Spleen (tissue), 11 donors: ENCODE measurements at regions not wholly inside any gene's neighbourhood (a gene's known extent, or its start where the extent isn't known, plus 50 kb on each side); places are given as distances from the start of the nearest gene placed in this dataset.

Source experiments
- DNase-seq: peaks from one replicate; pipeline ENCODE4 v3.0.0-alpha.2; 2020
- H3K27ac ChIP-seq, 8 donors: fragments of 200-600 bp; sonication (generic) in 7 of 8; 1 replicate in 4 of 8; 2 replicates in 4 of 8; pipeline versions ENCODE4 v1.5.0 to v1.8.0; 2016 to 2021; ENCODE audit warnings: inconsistent platforms in 4 of 8, mild to moderate bottlenecking in 4 of 8, moderate library complexity in 1 of 8
- H3K27me3 ChIP-seq, 7 donors: fragments of 200-600 bp; sonication (generic) in 6 of 7; replicated peaks in 1 of 7; 1 replicate in 4 of 7; 2 replicates in 3 of 7; pipeline versions ENCODE4 v1.5.0 to v1.8.0; 2016 to 2021; ENCODE audit warnings: inconsistent platforms in 3 of 7, mild to moderate bottlenecking in 1 of 7
- H3K36me3 ChIP-seq, 6 donors: fragments of 200-600 bp; sonication (generic) in 5 of 6; 1 replicate in 4 of 6; 2 replicates in 2 of 6; pipeline versions ENCODE4 v1.5.0 to v1.8.0; 2016 to 2021; ENCODE audit warnings: inconsistent platforms in 2 of 6
- H3K4me1 ChIP-seq, 6 donors: fragments of 200-600 bp; sonication (generic) in 5 of 6; 1 replicate in 3 of 6; 2 replicates in 3 of 6; pipeline versions ENCODE4 v1.5.0 to v1.8.0; 2016 to 2021; ENCODE audit warnings: inconsistent platforms in 3 of 6
- H3K4me3 ChIP-seq, 8 donors: fragments of 200-600 bp; sonication (generic) in 7 of 8; 1 replicate in 4 of 8; 2 replicates in 4 of 8; pipeline versions ENCODE4 v1.5.0 to v1.8.0; 2016 to 2021; ENCODE audit warnings: inconsistent platforms in 4 of 8, mild to moderate bottlenecking in 4 of 8, moderate library complexity in 2 of 8
- H3K9me3 ChIP-seq, 8 donors: fragments of 200-600 bp; sonication (generic) in 7 of 8; 1 replicate in 4 of 8; 2 replicates in 4 of 8; pipeline versions ENCODE4 v1.5.0 to v1.8.0; 2016 to 2021; ENCODE audit warnings: inconsistent platforms in 4 of 8
- CTCF ChIP-seq, 11 experiments: fragments of 200-600 bp in 7 of 11; fragments of 450-650 bp in 4 of 11; sonication (generic) in 4 of 11; IDR thresholded peaks in 8 of 11; conservative IDR thresholded peaks in 3 of 11; 1 replicate in 7 of 11; 2 replicates in 4 of 11; pipeline versions ENCODE4 v1.4.0 to v1.8.0; 2016 to 2021; ENCODE audit warnings: antibody characterized with exemption in 11 of 11, inconsistent platforms in 4 of 11, mild to moderate bottlenecking in 1 of 11
- POLR2A ChIP-seq, 3 donors: fragments of 450-650 bp; IDR thresholded peaks; one replicate each; pipeline ENCODE4 v1.5.1; 2017; ENCODE audit warnings: antibody characterized with exemption in 3 of 3, mild to moderate bottlenecking in 1 of 3
- POLR2AphosphoS5 ChIP-seq, 3 donors: sonication (generic); formaldehyde crosslinking; IDR thresholded peaks; one replicate each; pipeline ENCODE4 v1.5.1; 2017; ENCODE audit warnings: antibody characterized with exemption in 3 of 3
- WGBS, 5 donors: extraction: QIAGEN DNeasy Blood & Tissue Kit in 3 of 5; methylation state at CpG; one replicate each; pipeline versions ENCODE4 v1.1.5 to v1.1.7; 2013 to 2018; 5-methylcytosine and 5-hydroxymethylcytosine counted together
- intact Hi-C: fragments of 100-400 bp; cut with DNase I; formaldehyde crosslinking; loops from one replicate; pipeline ENCODE4 v1.15.0; 2023; ENCODE audit warnings: low total_unique reads
- donor health status: healthy with polysubstance abuse.
- donor health status: DM: no; HTN: no; CAD: no; lungs with moderate emphysema.
- donor health status: DM: no; HTN: no; CAD: no.
- donor health status: Bipolar disorder and iron deficiency.
- donor health status: healthy.
- donor health status: DM: no; HTN: no; CAD: no.
- donor health status: DM: yes; HTN: yes; CAD: no.

- Histone ChIP-seq H3K36me3 (no peaks in the 10 kb centered on the region), H3K4me1 (no peaks in the 10 kb centered on the region), H3K27me3 (no peaks in the 10 kb centered on the region), H3K4me3 (no peak overlapping the region), H3K9me3 (no peaks in the 10 kb centered on the region), H3K27ac (no peak overlapping the region)
- DNase-seq, result no peak
- TF ChIP-seq POLR2AphosphoS5 (IDR thresholded peaks at IDR 0.05) (no peak), POLR2A (IDR thresholded peaks at IDR 0.05) (no peak), CTCF (IDR thresholded peaks at IDR 0.05 in 8 of 11, conservative IDR thresholded peaks at IDR 0.05 in 3 of 11) (no peak)
- intact Hi-C loops, result no loop called here
- 84 to 95% (median 92%) methylated on average over 6 of the region's 6 CpGs for WGBS, 5 donors
Observed at GRCh38 chr10:33027088-33027487, 69.1 kb upstream of the ITGB1 start.

GRCh38 chr10:33026422-33026821 lies 68.4 kb upstream of the ITGB1 start:
- no peaks in the 10 kb centered on the region for H3K4me1 ChIP-seq
- intact Hi-C loops, result no loop called here
- no peak overlapping the region for H3K27ac ChIP-seq
- no peaks in the 10 kb centered on the region for H3K9me3 ChIP-seq
- no peaks in the 10 kb centered on the region for H3K36me3 ChIP-seq
- H3K27me3 ChIP-seq, result no peaks in the 10 kb centered on the region
- TF ChIP-seq POLR2A (IDR thresholded peaks at IDR 0.05) (no peak), POLR2AphosphoS5 (IDR thresholded peaks at IDR 0.05) (no peak), CTCF (IDR thresholded peaks at IDR 0.05 in 8 of 11, conservative IDR thresholded peaks at IDR 0.05 in 3 of 11) (no peak)
- H3K4me3 ChIP-seq, result no peak overlapping the region
- DNase-seq, result no peak
- 66 to 82% (median 72%) methylated on average over 3 of the region's 3 CpGs for WGBS, 5 donors

GRCh38 chr10:33025910-33026309 lies 67.9 kb upstream of the ITGB1 start:
- H3K36me3 ChIP-seq, result no peaks in the 10 kb centered on the region
- H3K4me3 ChIP-seq, result no peak overlapping the region
- TF ChIP-seq POLR2A (IDR thresholded peaks at IDR 0.05) (no peak), POLR2AphosphoS5 (IDR thresholded peaks at IDR 0.05) (no peak), CTCF (IDR thresholded peaks at IDR 0.05 in 8 of 11, conservative IDR thresholded peaks at IDR 0.05 in 3 of 11) (no peak)
- no peaks in the 10 kb centered on the region for H3K9me3 ChIP-seq
- no peak overlapping the region for H3K27ac ChIP-seq
- intact Hi-C loops, result no loop called here
- no peak for DNase-seq
- WGBS, 5 donors, result 84 to 95% (median 90%) methylated on average over 3 to 4 of the region's 4 CpGs
- no peaks in the 10 kb centered on the region for H3K4me1 ChIP-seq
- H3K27me3 ChIP-seq, result no peaks in the 10 kb centered on the region

GRCh38 chr10:33025039-33025438 lies 67.0 kb upstream of the ITGB1 start:
- Histone ChIP-seq H3K4me1 (no peaks in the 10 kb centered on the region), H3K36me3 (no peaks in the 10 kb centered on the region), H3K4me3 (no peak overlapping the region), H3K27me3 (no peaks in the 10 kb centered on the region), H3K27ac (no peak overlapping the region), H3K9me3 (no peaks in the 10 kb centered on the region)
- 61 to 83% (median 74%) methylated on average over 6 of the region's 6 CpGs for WGBS, 5 donors
- intact Hi-C loops, result no loop called here
- DNase-seq, result no peak
- TF ChIP-seq POLR2A (IDR thresholded peaks at IDR 0.05) (no peak), POLR2AphosphoS5 (IDR thresholded peaks at IDR 0.05) (no peak), CTCF (IDR thresholded peaks at IDR 0.05 in 8 of 11, conservative IDR thresholded peaks at IDR 0.05 in 3 of 11) (no peak)
